Panc1 (cell line): ENCODE measurements at regions not wholly inside any gene's neighbourhood (a gene's known extent, or its start where the extent isn't known, plus 50 kb on each side); places are given as distances from the start of the nearest gene placed in this dataset.

Source experiments
- ATAC-seq: fragments of 200-7000 bp; cut with Tn5 transposase; 2 replicates; pipeline ENCODE4 v1.9.1; 2020; ENCODE audit warnings: mild to moderate bottlenecking, moderate library complexity
- BruUV-seq: library from RNA; stranded (reverse); fragments of 400-500 nt; replicated peaks from 2 replicates; lab custom pipeline; 2021; lab: Mats Ljungman, UMichigan
- CTCF ChIA-PET: fragments of 300-600 bp; sonication (Branson Sonifier 250); formaldehyde crosslinking; loops from one replicate; lab custom pipeline; 2022; ENCODE audit warnings: antibody characterized with exemption; lab: Charles Lee
- POLR2A ChIA-PET: fragments of 300-600 bp; sonication (Branson Sonifier 250); formaldehyde crosslinking; loops from one replicate; lab custom pipeline; 2022; ENCODE audit warnings: antibody characterized with exemption; lab: Charles Lee
- DNase-seq: peaks from one replicate; pipeline ENCODE4 v3.0.0-alpha.2; 2010; ENCODE audit warnings: low read depth, low spot score
- H3K27ac ChIP-seq: 2 replicates; pipeline ENCODE4 v1.5.1; 2011; ENCODE audit warnings: mild to moderate bottlenecking, low read length, inconsistent platforms
- H3K27me3 ChIP-seq: fragments of 200-500 bp; sonication (Bioruptor generic); 2 replicates; pipeline ENCODE4 v1.6.0; 2014; ENCODE audit warnings: low read length, inconsistent platforms; ENCODE audit not compliant: control insufficient read depth, insufficient read depth
- H3K36me3 ChIP-seq: fragments of 200-500 bp; sonication (Bioruptor generic); 2 replicates; pipeline ENCODE4 v1.5.1; 2014; ENCODE audit warnings: inconsistent platforms, mild to moderate bottlenecking, low read length, moderate library complexity; ENCODE audit not compliant: control insufficient read depth, insufficient read depth
- H3K4me1 ChIP-seq: 2 replicates; pipeline ENCODE4 v1.5.1; 2011; ENCODE audit warnings: inconsistent platforms, mild to moderate bottlenecking, low read length, moderate library complexity; ENCODE audit not compliant: control insufficient read depth, insufficient read depth
- H3K4me3 ChIP-seq, 2 experiments: 2 replicates each; pipeline ENCODE4 v1.5.1; 2011 to 2012; ENCODE audit warnings: low read depth in 2 of 2, low read length in 2 of 2, mild to moderate bottlenecking in 2 of 2, inconsistent platforms in 1 of 2, moderate library complexity in 1 of 2
- H3K9me3 ChIP-seq: fragments of 200-500 bp; sonication (Bioruptor generic); 2 replicates; pipeline ENCODE4 v1.5.1; 2014; ENCODE audit warnings: low read depth, mild to moderate bottlenecking, inconsistent platforms, low read length, moderate library complexity; ENCODE audit not compliant: control insufficient read depth, insufficient read depth
- CTCF ChIP-seq: fragments of 450-650 bp; IDR thresholded peaks from 2 replicates; pipeline ENCODE4 v1.5.1; 2017; ENCODE audit warnings: mild to moderate bottlenecking
- POLR2AphosphoS5 ChIP-seq: IDR thresholded peaks from 2 replicates; pipeline ENCODE4 v1.6.1; 2012; ENCODE audit warnings: mild to moderate bottlenecking, low read depth, low read length, moderate library complexity
- REST ChIP-seq, 2 experiments: IDR thresholded peaks; 2 replicates each; pipeline ENCODE4 v1.6.1; 2011 to 2012; ENCODE audit warnings: low read depth in 2 of 2, control low read depth in 1 of 2, low read length in 1 of 2, mild to moderate bottlenecking in 1 of 2, moderate library complexity in 1 of 2; ENCODE audit not compliant: insufficient read depth in 1 of 2
- SIN3A ChIP-seq: IDR thresholded peaks from 2 replicates; pipeline ENCODE4 v1.6.1; 2012; ENCODE audit warnings: low read depth, mild to moderate bottlenecking, low read length, moderate library complexity, borderline replicate concordance; ENCODE audit not compliant: insufficient read depth
- in situ Hi-C: cut with HindIII; loops from 2 replicates; pipeline ENCODE4 v1.10.0; 2016; ENCODE audit warnings: low sequenced_read_pairs, low pct_unique_long_range_greater_than_20kb
- intact Hi-C: fragments of 100-400 bp; cut with micrococcal nuclease; formaldehyde crosslinking; loops from one replicate; pipeline ENCODE4 v1.10.0; 2022; ENCODE audit not compliant: unreplicated experiment

GRCh38 chr3:73893089-73893488, 268.3 kb upstream of the PDZRN3 start:
- in situ Hi-C loops, result no loop called here
- intact Hi-C loops, result no loop called here
- ChIA-PET POLR2A (no interaction called here), CTCF (no interaction called here)
- DNase-seq (no peak), ATAC-seq (no peak)
- TF ChIP-seq REST (IDR thresholded peaks at IDR 0.05; ENCODE audit: insufficient read depth in 1 of 2, low read depth in 2 of 2, low read length in 1 of 2), result no peak
- no peak for TF ChIP-seq CTCF
- no peak for TF ChIP-seq SIN3A
- no peak for TF ChIP-seq POLR2AphosphoS5
- Histone ChIP-seq H3K27me3 (no peaks in the 10 kb centered on the region), H3K4me3 (no peak overlapping the region), H3K9me3 (no peaks in the 10 kb centered on the region), H3K36me3 (no peaks in the 10 kb centered on the region), H3K27ac (no peak overlapping the region), H3K4me1 (no peaks in the 10 kb centered on the region)
- no TSS peak for BruUV-seq

- Histone ChIP-seq H3K4me1 (no peaks in the 10 kb centered on the region), H3K27ac (no peak overlapping the region), H3K9me3 (no peaks in the 10 kb centered on the region), H3K27me3 (no peaks in the 10 kb centered on the region), H3K36me3 (no peaks in the 10 kb centered on the region), H3K4me3 (no peak overlapping the region)
- DNase-seq (no peak), ATAC-seq (no peak)
- TF ChIP-seq POLR2AphosphoS5 (no peak), REST (IDR thresholded peaks at IDR 0.05; ENCODE audit: insufficient read depth in 1 of 2, low read depth in 2 of 2, low read length in 1 of 2) (no peak)
- CTCF ChIA-PET, result interaction anchor here (0.6 kb wide), 1 partner anchor 85 kb away, joined by 3 read pairs; no protein-coding TSS in a partner anchor
- BruUV-seq, result no TSS peak
- intact Hi-C loops, result no loop called here
- POLR2A ChIA-PET, result no interaction called here
- in situ Hi-C loops, result no loop called here
These were observed 261.1 kb upstream of the PDZRN3 start for GRCh38 chr3:73885862-73886261.
